ENCODE measurements at regions not wholly inside any gene's neighbourhood (a gene's known extent, or its start where the extent isn't known, plus 50 kb on each side); places are given as distances from the start of the nearest gene placed in this dataset.

DNA sequence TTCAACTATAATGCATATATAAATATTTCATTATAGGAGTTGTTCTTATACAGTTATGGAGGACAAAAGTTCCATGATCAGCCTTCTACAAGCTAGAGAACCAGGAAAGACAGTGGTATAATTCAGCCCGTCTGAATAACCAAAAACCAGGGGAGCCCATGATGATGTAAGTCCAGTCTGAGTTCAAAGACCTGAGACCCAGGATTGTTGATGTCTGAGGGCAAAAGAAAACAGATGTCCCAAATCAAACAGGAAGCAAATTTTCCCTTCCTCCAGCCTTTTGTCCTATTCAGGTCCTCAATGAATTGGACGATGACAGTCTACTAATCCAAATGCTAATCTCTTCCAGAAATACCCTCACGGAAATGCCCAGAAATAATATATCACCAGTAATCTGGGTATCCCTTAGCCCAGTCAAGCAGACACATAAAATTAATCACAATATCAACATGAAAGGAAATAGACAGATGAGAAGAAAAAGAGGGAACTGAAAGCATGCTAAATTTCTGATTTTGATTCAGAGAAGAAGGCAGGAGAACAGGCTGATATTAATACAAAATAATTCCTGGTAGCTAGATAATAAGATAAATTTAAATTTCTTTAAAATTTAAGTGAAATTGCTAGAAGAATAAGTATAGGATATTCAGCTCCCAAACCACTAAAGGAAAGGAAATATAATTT lies 255.6 kb upstream of the CTAGE1 start:
- no peak for DNase-seq (ENCODE audit: low read depth)

DNA sequence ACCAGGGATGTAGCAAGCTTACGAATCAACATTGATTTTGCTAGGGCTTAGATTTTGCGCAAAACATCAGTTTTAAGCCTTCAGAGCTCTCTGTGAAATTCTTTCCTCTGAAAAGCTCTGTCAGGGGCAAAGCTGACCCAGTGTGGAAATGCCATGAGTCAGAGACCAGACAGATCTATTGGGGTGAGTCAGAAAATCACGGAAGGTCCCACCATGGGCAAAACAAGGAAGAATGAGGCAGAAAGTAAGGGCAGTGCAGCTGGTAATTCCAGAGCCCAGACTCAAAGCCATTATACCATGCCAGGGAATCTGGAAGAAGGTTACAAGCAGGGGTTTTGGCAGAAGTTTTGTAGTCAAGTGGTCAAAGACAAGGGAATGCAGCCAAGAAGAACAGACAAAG lies 256.6 kb upstream of the CTAGE1 start:
- no peak for DNase-seq (ENCODE audit: low read depth)

DNA sequence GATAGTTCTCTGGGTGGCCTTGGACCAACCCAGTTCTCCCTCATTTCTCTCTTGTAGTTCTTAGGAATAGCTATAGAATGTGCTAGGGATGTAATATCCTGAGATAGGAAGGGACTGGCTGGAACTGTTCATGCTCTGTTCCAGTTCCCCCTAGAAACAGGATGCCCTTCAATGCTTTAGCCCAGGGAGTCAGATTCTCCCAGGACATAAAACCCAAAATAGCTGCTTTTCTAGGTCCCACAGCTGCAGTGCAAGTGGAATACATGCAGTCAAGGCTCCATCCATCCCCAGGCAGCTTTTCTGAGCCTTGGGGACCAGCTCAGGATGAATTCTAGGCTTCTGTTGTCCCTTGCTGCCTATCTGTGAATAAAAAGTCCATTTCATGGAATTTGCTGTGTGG lies 257.3 kb upstream of the CTAGE1 start:
- no peak for DNase-seq (ENCODE audit: low read depth)

DNA sequence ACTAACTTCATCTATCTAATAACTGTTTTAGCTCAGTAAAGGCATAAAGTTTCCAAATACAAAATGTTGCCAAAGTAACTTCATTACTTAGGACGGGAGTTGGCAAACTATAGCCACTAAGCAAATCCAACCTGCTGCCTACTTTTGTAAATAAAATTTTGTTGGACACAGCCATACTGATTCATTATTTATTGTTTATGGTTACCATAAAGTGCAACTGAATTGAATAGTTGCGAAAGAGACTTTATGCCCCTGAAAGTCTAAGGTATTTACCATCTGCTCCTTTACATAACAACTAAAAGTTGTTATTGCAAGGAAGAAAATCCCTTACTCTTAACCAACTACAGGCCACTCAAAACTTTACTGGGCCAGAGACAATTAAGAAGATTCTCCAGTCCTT lies 256.7 kb upstream of the RBBP8 start:
- no peak for DNase-seq (ENCODE audit: low read depth)

DNA sequence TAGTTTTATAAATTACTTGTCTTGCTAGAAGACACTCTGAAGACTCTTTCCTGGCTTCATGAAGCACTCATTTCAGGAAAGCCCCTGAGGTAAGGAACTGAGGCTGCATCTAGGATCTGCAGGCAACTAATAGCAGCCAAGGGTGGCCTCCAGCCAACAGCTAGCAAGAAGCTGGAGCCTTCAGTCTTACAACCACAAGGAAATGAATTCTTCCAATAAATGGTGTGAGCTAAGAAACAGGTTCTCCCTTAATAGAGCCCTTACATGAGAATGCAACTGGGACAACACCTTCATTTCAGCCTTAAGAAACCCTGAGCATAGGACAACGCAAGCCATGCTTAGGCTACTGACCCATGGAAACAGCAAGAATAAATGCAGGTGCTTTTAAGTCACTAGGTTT lies 254.6 kb upstream of the RBBP8 start:
- no peak for DNase-seq (ENCODE audit: low read depth)

DNA sequence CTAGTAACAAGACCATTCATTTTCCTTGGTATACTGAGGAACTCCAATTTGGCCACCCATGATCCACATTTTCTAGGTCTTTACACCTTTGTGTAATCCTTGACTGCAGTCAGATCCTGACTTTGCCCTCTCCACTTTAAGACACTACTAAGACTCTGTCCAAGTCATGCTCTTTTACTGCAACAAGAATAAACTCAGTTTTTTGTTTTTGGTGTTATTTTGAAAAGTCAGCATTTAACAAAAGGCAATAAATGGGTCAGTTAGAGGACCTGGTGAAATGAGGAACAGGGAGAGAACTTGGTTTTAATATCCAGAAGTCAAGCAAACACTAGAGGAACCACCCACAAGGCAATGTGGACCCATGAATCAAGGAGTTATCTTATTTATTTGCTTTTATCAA lies 252.2 kb upstream of the RBBP8 start:
- no peak for DNase-seq (ENCODE audit: low read depth)

DNA sequence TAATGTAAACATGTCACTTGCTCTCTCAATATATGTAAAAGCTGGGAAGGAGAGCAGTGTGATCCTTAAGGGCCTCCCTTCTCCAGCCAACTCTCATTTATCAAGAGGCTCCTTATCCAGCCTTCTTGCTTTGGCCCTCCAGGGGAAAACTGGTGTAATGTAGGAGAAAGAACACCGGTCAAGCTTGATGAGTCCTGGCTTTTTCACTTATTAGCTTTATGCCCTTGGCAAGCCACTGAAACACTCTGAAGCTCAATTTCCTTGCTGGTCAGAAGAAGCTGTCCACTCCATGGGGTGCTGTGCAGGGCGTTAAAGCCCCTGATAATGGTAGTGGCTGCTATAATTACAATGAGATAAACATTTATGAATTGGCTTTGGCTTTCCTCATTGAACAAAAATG lies 251.2 kb upstream of the RBBP8 start:
- DNase-seq (ENCODE audit: low read depth): no peak

DNA sequence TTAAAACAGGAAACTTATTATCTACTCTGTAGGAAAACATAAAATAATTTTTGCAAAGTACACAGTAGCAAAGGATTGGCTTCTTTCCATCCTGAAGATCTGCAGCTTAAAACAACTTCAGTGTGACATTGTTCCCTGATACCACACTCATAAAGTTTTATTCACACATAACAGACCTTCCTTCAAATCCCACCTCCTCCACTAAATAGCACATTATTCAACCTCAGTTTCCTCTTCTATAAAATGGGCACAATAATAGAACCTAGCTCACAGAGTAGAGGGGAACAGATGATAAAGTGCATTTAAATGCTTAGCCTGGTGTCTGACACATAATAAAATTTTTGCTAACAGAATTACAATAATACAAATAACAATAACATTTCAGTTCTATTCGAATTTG lies 250.4 kb upstream of the RBBP8 start:
- no peak for DNase-seq (ENCODE audit: low read depth)

DNA sequence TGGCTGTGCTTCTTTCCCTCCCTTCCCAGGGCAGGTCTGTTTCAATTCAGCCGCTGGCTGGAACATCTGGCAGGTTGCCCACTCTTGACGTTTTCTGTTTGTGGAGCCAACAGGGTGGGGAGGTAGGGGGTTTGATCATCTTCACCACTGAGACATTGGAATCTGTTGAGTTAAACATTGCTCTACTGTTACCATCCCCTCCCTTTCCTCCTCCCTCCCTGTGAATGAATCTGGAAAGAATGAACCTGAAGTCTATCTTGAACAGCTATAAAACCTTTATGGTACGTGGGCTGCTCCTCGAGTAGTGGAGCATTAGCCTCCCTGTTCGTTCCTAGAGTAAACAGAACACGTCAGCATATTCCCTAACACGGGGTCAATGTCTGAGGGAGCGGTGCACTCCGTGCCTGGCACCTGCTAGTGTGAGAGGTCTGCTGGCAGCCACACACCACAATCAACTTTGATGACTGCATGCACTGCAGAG lies 249.9 kb upstream of the RBBP8 start:
- no peak for DNase-seq (ENCODE audit: low read depth)

DNA sequence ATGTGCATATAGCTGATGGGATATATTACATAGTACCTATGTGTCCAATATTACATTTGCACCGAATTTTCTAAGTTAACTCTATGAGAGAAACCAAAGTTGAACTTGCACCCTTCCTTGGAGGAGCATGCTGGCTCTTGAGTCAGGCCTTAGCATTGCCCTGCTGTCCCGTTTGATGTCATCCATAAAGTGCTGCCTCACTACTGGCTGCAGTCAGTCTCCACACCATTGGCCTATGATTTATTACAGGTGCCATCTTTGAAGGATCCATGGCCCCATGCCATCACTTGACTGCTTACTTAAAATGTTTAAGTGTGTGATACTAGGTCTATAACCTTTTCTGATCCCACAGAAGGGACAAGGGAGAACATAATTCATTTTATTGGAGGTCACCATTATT lies 249.3 kb upstream of the RBBP8 start:
- no peak for DNase-seq (ENCODE audit: low read depth)

DNA sequence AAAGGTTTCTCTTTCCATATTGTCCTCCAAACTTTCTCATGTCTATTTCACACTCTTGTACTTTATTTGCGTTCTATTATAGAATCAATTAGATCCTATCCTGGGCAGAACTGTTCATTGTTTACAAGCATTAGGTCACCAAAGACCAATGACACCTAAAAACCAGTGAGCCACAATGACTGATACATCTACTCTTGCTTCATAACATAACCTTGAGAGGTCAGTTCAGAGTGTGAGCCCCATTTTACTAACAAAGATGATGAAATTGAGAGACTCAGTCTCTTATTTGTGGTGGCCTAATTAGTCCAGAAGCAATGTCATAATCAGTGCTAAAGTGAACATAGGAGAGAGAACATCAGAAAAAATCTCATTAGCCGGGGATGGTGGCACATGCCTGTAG lies 248.9 kb upstream of the RBBP8 start:
- DNase-seq (ENCODE audit: low read depth): no peak

DNA sequence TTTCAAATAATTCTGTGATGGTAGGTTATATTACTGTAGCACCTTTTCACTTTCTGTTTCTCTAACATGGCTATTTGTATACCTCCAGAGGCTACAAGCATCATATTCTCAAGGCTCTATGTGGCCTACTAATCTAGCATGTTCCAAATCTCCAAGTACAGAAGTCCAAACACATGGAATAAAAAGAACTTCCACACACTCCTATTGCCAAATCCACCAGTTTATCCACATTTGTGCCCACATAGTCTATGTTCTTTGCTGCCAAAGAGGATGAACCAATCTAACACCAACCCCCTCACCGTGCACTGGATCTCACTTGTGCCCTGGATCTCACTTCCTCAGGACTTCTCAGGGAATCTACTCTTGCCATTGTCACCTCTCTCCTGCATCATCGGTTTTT lies 247.3 kb upstream of the RBBP8 start:
- DNase-seq (ENCODE audit: low read depth): no peak

DNA sequence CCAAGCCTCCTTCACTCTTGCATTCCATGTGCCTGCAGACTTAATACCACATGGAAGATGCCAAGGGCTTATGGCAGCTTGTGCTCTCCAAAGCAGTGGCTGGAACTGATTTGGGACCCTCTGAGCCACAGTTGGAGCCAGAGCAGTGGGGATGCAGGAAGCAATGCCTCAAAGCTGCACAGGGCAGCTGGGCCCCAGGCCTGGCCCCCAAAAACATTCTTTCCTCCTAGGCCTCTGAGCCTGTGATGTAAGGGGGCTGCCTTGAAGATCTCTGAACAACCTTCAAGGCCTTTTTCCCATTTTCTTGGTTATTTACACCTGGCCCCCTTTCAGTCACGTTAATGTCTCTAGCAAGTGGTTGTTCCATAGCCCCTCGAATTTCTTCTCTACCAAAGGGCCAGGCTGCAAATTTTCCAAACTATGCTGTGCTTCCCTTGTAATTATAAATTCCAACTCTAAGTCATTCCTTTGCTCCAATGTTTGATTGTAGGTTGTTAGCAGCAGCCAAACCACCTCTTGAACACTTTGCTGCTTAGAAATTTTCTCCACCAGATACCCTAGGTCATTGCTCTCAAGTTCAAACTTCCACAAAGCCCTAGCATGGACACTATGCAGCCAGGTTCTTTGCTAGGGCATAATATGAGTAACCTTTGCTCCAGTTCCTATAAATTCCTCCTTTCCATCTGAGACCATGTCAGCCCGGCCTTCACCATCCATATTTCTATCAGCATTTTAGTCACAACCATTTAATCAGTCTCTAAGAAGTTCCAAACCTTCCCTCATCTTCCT lies 245.0 kb upstream of the RBBP8 start:
- DNase-seq (ENCODE audit: low read depth): no peak

DNA sequence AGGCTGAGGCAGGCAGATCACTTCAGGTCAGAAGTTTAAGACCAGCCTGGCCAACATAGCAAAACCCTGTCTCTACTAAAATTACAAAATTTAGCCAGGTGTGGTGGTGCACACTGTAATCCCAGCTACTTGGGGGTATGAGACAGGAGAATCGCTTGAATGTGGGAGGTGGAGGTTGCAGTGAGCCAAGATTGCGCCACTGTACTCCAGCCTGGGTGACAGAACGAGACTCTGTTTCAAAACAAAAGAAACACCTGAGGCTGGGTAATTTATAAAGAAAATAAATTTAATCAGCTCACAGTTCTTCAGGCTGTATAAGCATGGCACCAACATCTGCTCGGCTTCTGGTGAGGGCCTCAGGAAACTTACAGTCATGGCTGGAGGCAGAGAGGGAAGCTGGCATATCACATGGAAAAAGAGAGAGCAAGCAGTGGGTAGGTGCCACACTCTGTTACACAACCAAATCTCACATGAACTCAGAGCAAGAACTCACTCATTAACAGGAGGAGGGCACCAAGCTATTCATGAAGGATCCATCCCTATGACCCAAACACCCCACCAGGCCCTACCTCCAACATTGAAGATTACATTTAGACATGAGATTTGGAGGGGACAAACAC lies 244.1 kb upstream of the RBBP8 start:
- DNase-seq (ENCODE audit: low read depth): no peak

DNA sequence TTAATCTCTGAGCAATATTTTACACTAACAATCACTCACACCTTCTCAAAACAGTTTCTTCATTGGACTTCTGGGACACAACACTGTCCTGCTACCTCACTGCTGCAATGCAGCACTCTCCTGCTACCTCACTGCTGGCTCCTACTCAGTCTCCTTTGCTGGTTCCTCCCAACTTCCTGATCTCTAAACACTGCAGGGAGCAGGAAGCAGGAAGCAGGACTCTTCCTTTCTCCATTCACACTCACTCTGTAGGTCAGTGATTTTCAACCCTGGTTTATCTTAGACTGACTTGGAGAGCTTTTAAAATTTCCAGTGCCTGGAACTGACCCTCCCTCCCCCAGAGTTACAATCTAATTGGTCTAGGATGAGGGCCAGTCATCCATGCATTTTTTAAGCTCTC lies 243.4 kb upstream of the RBBP8 start:
- DNase-seq (ENCODE audit: low read depth): no peak

DNA sequence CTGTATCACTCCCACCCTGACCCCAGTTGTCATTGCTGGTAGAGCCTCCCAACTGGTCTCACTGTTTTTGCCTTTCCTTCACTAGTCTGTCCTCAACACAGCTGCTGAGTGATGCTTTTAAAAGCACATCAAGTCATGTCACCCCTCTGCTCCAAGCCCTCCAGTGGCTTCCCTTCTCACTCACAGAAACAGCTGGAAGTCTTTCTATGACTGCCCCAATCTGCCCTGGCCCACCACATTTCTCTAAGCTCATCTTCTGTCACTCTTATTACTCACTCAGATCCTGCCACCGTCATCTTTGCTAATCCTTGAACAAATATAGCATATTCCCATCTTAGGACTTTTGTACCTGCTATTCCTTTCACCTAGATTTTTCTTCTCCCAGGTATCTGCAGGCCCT lies 242.6 kb upstream of the RBBP8 start:
- DNase-seq (ENCODE audit: low read depth): no peak

DNA sequence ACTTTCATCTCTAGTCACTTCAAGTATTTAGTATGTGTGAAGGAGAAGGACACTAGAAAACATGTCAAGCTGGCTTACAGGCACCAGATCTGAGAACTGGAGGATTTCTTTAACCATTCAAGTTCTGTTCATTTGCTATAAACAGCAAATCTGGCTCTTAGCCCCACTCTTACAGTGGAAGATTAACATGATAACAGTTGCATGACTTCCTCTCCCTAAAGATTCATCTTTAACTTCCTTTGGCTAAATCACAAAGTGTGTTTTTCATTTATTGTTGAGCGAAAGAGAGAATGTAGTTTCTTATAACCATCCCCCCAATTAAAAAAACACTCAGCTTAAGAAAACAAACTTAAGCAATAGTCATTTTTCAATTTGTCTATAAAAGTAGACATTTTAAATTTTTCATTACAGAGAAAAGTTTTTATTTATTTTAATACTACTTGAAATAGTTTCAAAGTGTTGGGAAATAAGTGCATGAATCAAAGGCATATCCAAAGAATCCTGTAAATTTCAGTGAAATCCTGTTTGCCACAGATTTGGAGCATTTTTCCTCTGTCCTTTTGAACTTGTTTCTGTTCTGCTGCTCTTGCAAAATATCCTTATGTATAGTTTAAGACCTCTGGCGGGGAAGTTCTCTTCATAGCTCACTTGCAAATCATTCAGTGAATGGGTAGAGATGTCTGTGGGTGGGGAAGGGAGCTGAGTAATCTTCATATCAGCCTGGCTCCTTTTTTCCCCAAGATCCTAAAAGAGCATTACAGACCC lies 241.0 kb upstream of the RBBP8 start:
- DNase-seq (ENCODE audit: low read depth): no peak

DNA sequence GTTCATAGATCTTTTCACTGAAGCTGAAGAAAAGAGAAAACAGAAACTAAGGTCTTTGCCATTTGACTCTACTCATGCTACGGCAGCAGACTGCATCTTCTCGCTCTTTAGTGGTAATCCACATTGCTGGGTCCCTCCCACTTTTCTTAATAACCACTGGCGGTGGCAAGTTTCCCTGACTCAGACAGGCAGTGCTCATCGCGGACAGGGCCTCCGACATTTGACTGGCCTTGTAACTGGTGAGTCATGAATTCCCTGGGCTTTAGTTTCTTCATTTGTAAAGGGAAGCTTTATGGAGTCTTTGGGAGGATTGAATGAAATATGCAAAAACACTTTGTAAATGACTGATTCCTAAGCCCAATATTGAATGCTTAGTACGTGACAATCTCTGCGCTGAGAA lies 238.2 kb upstream of the RBBP8 start:
- no peak for DNase-seq (ENCODE audit: low read depth)

DNA sequence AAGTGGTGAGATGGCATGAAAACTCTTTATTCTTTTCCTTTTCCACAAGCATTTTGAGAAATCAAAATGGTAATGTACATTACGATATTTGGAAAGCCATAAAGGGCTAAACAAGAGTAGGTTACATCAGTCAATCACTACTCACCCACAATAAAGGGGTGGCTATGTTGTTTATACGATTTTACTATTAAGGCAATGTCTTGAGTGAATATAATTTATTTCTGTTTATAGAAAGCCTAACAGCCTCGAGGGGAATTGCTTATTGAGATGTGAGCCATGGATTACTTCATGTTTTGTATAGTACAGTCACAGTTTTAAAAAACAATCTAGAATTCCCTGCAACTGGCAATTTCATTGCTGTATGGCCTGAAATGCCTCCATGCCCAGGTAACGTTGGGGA lies 237.5 kb upstream of the RBBP8 start:
- no peak for DNase-seq (ENCODE audit: low read depth)

DNA sequence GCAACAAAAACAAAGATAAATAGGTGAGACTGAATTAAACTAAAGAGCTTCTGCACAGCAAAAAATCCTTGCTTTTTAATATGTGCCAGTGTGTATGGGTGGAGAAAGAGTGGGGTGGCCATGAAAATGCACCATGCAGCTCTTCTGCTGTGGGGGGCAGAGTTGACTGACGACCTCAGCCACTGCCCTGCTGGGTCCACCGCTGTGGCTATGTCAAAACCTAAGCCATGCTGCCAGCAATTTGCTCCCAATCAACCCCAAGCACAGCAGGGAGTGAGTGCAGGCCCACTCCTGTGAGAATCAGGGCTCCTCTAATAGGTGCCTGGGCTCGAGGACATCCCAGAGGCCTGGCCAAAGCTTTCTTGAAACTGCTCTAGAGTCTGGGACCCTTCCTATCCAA lies 235.6 kb upstream of the RBBP8 start:
- DNase-seq (ENCODE audit: low read depth): no peak

DNA sequence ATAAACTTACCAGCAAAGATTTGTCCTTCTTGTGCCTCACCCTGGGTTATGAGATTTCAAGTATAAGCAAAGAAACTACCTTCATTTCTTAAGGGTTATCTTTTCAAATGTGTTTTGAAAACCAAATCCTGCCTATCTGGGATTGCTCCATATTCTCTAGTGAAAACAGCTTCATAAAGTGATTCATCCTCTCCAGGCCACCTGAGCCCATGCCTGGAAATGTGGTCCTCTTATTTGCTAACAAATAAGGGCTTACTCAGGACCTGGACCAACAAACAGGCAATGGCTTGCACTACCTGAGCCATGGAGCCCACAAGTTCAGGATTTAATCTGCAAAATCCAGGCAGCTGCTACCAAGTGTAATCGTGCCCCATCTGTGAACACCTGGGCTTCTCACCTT lies 234.4 kb upstream of the RBBP8 start:
- DNase-seq (ENCODE audit: low read depth): no peak

DNA sequence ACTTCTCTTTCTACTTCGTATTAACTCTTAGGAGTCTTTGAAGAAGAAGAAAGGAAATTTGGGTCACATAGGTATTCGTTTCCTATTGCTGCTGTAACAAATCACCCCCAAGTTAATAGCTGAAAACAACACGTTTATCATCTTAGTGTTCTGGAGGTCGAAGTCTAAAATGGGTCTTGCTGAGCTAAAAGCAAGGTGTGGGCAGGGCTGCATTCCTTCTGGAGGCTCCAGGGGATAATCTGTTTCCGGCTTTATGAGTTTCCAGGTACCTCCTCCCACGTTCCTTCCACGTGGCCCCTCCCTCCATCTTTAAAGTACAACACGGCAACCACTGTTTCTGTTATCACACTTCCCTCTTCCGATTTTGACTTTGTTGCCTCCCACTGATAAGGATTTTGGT lies 233.5 kb upstream of the RBBP8 start:
- no peak for DNase-seq (ENCODE audit: low read depth)

DNA sequence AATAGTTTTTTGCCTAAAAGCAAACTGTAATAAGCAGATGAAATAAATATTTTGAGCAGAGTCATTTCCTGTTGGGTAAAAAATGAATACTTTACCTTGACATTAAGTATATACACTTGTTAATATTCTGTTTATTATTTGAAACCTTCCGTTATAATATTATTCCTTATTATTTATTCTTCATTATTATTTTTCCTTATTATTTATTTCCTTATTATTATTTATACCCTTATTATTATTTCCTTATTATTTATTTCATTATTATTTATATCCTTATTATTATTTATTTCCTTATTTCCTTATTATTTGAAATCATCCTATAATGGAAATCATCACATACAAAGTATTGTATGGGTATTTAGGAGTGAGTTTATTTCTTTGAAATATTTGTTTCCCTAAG lies 232.2 kb upstream of the RBBP8 start:
- DNase-seq (ENCODE audit: low read depth): no peak

Measured in CMK (cell line).